AG04450 (cell line): ENCODE measurements at regions not wholly inside any gene's neighbourhood (a gene's known extent, or its start where the extent isn't known, plus 50 kb on each side); places are given as distances from the start of the nearest gene placed in this dataset.
"Not testable (repeated sequence)": the region's sequence is repeated elsewhere in the genome, so short reads cannot be mapped to it uniquely, and the experiment has no call there.

ENCODE experiments used
- CTCF ChIA-PET: fragments of 300-600, 350-600 bp; formaldehyde crosslinking; extraction: SDS; loops from one replicate; lab custom pipeline; 2022; ENCODE audit warnings: antibody characterized with exemption, inconsistent platforms; lab: Charles Lee
- POLR2A ChIA-PET: fragments of 350-600 bp; formaldehyde crosslinking; extraction: SDS; loops from one replicate; lab custom pipeline; 2021; ENCODE audit warnings: antibody characterized with exemption, inconsistent platforms; lab: Yijun Ruan, JAX
- DNase-seq: peaks from one replicate; pipeline ENCODE4 v3.0.0-alpha.2; 2011; ENCODE audit warnings: low read depth, low spot score
- H3K27ac ChIP-seq: one replicate; pipeline ENCODE4 v1.5.1; 2012; ENCODE audit warnings: low read depth, low read length, control low read depth
- H3K27me3 ChIP-seq: one replicate; pipeline ENCODE4 v1.6.0; 2012; ENCODE audit warnings: low read length; ENCODE audit not compliant: control insufficient read depth, insufficient read depth
- H3K4me3 ChIP-seq: 2 replicates; pipeline ENCODE4 v1.5.1; 2011; ENCODE audit warnings: mild to moderate bottlenecking, low read depth, low read length, control low read depth
- H3K9me3 ChIP-seq: 2 replicates; pipeline ENCODE4 v1.5.1; 2012; ENCODE audit warnings: low read length; ENCODE audit not compliant: control insufficient read depth, insufficient read depth
- TF ChIP-seq, protein P1 (sequence below): IDR thresholded peaks from 2 replicates; pipeline ENCODE4 v1.5.1; 2011; ENCODE audit warnings: low read depth, low read length, control low read depth, inconsistent platforms

DNA sequence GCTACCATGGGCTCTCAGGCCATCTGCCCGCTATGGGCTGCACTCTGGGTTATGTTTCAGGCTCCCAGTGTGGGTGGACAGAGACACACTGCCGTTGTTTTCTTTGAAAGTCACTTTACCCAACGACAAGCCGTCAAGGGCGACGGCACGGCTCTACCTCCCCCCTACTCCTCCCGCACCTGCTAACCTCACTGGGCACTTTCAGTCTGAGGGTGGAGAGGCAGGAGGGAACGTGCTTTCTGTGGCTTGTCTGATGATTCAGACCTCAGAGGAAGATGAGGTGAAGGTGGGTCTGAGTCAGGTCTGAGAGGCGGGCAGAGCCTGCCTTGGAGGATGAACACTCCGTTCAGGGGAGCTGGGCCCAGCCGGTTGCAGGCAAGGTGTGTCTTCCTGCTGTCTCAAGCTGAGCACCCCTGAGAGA is 147.6 kb upstream of the HDAC4 start:
- POLR2A ChIA-PET: no interaction called here
- Histone ChIP-seq H3K27ac (no peak overlapping the region), H3K4me3 (no peak overlapping the region), H3K27me3 (no peaks in the 10 kb centered on the region), H3K9me3 (peaks cover 30% of the 10 kb centered on the region)
- DNase-seq: no peak
- CTCF ChIA-PET: no interaction called here
- TF ChIP-seq, protein P1, sequence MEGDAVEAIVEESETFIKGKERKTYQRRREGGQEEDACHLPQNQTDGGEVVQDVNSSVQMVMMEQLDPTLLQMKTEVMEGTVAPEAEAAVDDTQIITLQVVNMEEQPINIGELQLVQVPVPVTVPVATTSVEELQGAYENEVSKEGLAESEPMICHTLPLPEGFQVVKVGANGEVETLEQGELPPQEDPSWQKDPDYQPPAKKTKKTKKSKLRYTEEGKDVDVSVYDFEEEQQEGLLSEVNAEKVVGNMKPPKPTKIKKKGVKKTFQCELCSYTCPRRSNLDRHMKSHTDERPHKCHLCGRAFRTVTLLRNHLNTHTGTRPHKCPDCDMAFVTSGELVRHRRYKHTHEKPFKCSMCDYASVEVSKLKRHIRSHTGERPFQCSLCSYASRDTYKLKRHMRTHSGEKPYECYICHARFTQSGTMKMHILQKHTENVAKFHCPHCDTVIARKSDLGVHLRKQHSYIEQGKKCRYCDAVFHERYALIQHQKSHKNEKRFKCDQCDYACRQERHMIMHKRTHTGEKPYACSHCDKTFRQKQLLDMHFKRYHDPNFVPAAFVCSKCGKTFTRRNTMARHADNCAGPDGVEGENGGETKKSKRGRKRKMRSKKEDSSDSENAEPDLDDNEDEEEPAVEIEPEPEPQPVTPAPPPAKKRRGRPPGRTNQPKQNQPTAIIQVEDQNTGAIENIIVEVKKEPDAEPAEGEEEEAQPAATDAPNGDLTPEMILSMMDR: no peak

DNA sequence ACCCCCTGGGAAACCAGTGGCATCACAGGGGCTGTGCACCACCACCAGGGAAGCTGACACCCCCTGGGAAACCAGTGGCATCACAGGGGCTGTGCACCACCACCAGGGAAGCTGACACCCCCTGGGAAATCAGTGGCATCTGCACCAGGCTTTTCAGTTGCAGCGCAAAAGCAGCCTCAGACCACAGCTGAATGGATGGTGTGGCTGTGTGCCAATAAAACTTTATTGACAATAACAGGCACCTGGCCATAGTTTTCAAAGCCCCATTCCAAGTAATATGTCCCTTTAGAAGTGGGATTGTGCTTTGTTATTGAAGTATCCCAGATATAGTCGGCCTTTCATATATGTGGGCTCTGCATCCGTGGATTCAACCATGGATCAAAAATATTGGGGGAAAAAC is 146.3 kb upstream of the HDAC4 start:
- H3K27ac ChIP-seq, H3K27me3 ChIP-seq, POLR2A ChIA-PET, H3K4me3 ChIP-seq, CTCF ChIA-PET, DNase-seq: not testable (repeated sequence)
- peaks cover 26% of the 10 kb centered on the region for H3K9me3 ChIP-seq

DNA sequence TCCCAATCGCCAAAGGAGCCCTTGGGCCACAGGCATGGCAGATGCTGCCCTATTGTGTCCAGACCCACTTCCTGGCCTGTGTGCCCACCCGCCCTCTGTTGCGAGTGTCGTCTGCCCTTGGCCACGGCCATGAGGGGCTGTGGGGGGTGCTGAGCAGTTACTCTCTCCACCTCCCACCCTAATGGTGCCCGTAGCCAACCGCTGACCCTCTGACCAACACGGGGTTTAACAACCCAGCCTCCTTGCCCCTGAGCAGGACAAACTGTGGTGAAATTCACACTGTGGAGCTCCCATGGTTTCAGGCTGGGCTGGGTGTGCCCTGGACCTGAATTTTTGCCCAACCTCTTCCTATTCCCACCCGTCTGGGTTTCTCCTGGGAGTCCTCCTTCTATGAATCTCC is 145.7 kb upstream of the HDAC4 start:
- Histone ChIP-seq H3K4me3 (no peak overlapping the region), H3K9me3 (peaks cover 26% of the 10 kb centered on the region), H3K27ac (no peak overlapping the region), H3K27me3 (no peaks in the 10 kb centered on the region)
- no peak for DNase-seq
- ChIA-PET POLR2A (no interaction called here), CTCF (no interaction called here)
- TF ChIP-seq, protein P1: no peak

DNA sequence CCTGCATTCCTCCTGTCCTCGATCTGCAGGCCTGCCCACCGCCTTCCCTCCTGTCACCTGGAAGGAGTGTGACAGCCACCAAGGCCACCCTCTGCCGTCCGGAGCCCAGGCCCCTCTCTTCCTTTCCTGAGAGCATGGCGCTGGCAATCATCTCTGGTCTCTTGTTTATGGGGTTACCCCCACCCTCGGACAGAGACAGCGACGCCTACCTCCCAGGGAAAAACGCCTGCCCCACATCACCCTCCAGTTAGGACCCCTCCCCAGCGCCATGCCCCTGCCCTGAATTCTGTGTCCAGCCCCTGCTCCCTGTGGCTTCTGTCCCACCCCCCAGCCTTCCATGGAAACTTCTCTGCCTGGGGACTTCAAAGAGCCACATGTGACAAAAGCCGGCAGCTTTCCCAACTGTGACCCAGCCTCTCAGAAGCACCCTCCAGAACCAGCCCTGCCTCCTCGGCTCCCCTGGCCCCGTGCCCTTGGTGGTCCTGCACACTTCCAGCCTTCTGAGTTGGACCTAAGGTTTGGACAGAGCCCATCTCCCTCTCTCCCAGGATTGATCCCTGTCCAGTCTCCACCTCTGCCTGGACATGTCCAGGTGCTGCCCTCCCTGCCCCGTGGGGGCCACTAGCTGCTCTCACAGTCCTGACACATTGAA is 145.0 kb upstream of the HDAC4 start:
- Histone ChIP-seq H3K9me3 (peaks cover 26% of the 10 kb centered on the region), H3K4me3 (no peak overlapping the region), H3K27me3 (no peaks in the 10 kb centered on the region), H3K27ac (no peak overlapping the region)
- ChIA-PET POLR2A (no interaction called here), CTCF (no interaction called here)
- TF ChIP-seq, protein P1: no peak
- no peak for DNase-seq

DNA sequence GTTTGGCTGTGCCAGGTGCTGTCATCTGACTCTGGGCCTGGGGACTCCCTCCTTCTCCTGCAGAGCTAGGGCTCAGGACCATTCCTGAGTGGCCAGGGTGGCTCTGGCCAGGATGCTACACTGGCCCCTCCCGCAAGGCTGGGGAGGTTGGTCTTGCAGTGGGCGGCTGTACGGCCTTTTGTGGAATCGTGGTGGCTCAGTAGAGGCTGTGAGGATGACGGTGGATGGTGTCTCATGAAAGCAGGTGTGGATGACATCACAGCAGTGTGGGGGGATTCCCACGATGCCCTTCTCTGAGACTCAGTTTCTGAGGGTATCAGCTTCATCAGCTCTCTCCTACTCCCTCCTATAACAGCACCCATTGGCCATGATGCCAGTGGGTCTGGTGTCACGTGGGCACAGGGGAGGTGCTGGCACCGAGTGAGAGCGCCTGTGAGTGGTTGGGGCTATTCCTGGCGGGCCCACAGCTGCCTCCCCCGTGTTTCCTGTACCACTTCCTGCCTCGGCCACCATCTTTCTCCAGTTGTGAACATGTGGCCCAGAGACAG is 144.2 kb upstream of the HDAC4 start:
- no peak for DNase-seq
- H3K27ac ChIP-seq: no peak overlapping the region
- ChIA-PET CTCF (no interaction called here), POLR2A (no interaction called here)
- H3K4me3 ChIP-seq: no peak overlapping the region
- TF ChIP-seq, protein P1: no peak
- H3K27me3 ChIP-seq: no peaks in the 10 kb centered on the region
- peaks cover 26% of the 10 kb centered on the region for H3K9me3 ChIP-seq
